SK-N-SH (cell line): ENCODE measurements at regions not wholly inside any gene's neighbourhood (a gene's known extent, or its start where the extent isn't known, plus 50 kb on each side); places are given as distances from the start of the nearest gene placed in this dataset.

ENCODE experiments used
- CTCF ChIA-PET: fragments of 300-600, 350-600 bp; formaldehyde crosslinking; extraction: SDS; loops from one replicate; lab custom pipeline; 2021; lab: Yijun Ruan, JAX
- POLR2A ChIA-PET: fragments of 350-600 bp; sonication (Branson Sonifier 250); formaldehyde crosslinking; extraction: SDS; loops from one replicate; lab custom pipeline; 2020; ENCODE audit warnings: antibody characterized with exemption, inconsistent platforms; lab: Yijun Ruan, JAX
- DNase-seq: peaks from one replicate; pipeline ENCODE4 v3.0.0; 2012
- H2AFZ ChIP-seq: fragments of 200-600 bp; sonication (generic); 2 replicates; pipeline ENCODE4 v1.8.1; 2016; ENCODE audit warnings: antibody characterized with exemption, mild to moderate bottlenecking, low read depth
- H3F3A ChIP-seq: fragments of 200-600 bp; sonication (generic); replicated peaks from 2 replicates; pipeline ENCODE3; 2016; ENCODE audit warnings: antibody characterized with exemption, mild to moderate bottlenecking; ENCODE audit not compliant: insufficient read depth
- H3K27ac ChIP-seq, 2 experiments: fragments of 200-500 bp in 1 of 2; fragments of 200-600 bp in 1 of 2; sonication (Bioruptor generic) in 1 of 2; sonication (generic), shearing (Covaris generic) in 1 of 2; 2 replicates each; pipeline versions ENCODE4 v1.5.1 to v1.6.1; 2014 to 2016; ENCODE audit warnings: low read depth in 2 of 2, inconsistent platforms in 1 of 2, low read length in 1 of 2, mild to moderate bottlenecking in 1 of 2, mixed read lengths in 1 of 2
- H3K27me3 ChIP-seq: fragments of 200-600 bp; sonication (generic), shearing (Covaris generic); 2 replicates; pipeline ENCODE4 v1.6.1; 2016; ENCODE audit warnings: mixed run types; ENCODE audit not compliant: insufficient read depth
- H3K36me3 ChIP-seq, 2 experiments: fragments of 200-500 bp in 1 of 2; fragments of 200-600 bp in 1 of 2; sonication (Bioruptor generic) in 1 of 2; sonication (generic) in 1 of 2; replicated peaks in 1 of 2; 2 replicates each; pipeline versions ENCODE3 to v1.5.1; 2014 to 2016; ENCODE audit warnings: low read length in 1 of 2, mild to moderate bottlenecking in 1 of 2; ENCODE audit not compliant: insufficient read depth in 2 of 2, control insufficient read depth in 1 of 2
- H3K4me1 ChIP-seq, 2 experiments: fragments of 200-500 bp in 1 of 2; fragments of 200-600 bp in 1 of 2; sonication (Bioruptor generic) in 1 of 2; sonication (generic), shearing (Covaris generic) in 1 of 2; 2 replicates each; pipeline versions ENCODE4 v1.5.1 to v1.6.1; 2014 to 2016; ENCODE audit warnings: low read depth in 1 of 2, low read length in 1 of 2, mixed run types in 1 of 2; ENCODE audit not compliant: insufficient read depth in 2 of 2, control insufficient read depth in 1 of 2
- H3K4me2 ChIP-seq: fragments of 200-600 bp; sonication (generic), shearing (Covaris generic); 2 replicates; pipeline ENCODE4 v1.6.1; 2017; ENCODE audit warnings: mixed run types
- H3K4me3 ChIP-seq, 2 experiments: fragments of 200-500 bp in 1 of 2; fragments of 200-600 bp in 1 of 2; sonication (Bioruptor generic) in 1 of 2; sonication (generic), shearing (Covaris generic) in 1 of 2; 2 replicates each; pipeline versions ENCODE4 v1.5.1 to v1.8.1; 2014 to 2016; ENCODE audit warnings: low read depth in 2 of 2, inconsistent platforms in 1 of 2, low read length in 1 of 2, mild to moderate bottlenecking in 1 of 2, mixed read lengths in 1 of 2, moderate library complexity in 1 of 2
- H3K79me2 ChIP-seq: fragments of 200-600 bp; sonication (generic); 2 replicates; pipeline ENCODE4 v1.8.1; 2017; ENCODE audit warnings: mild to moderate bottlenecking; ENCODE audit not compliant: insufficient read depth
- H3K9ac ChIP-seq: fragments of 200-600 bp; sonication (generic); 2 replicates; pipeline ENCODE4 v1.6.1; 2017; ENCODE audit warnings: mixed run types
- H3K9me2 ChIP-seq: fragments of 200-600 bp; sonication (generic); 2 replicates; pipeline ENCODE4 v1.6.1; 2017; ENCODE audit warnings: mixed run types
- H3K9me3 ChIP-seq: fragments of 200-600 bp; sonication (generic); 2 replicates; pipeline ENCODE4 v1.6.1; 2017; ENCODE audit warnings: mixed run types, mild to moderate bottlenecking, moderate library complexity
- H4K20me1 ChIP-seq: fragments of 200-600 bp; sonication (generic); 2 replicates; pipeline ENCODE4 v1.6.1; 2017; ENCODE audit warnings: mild to moderate bottlenecking, mixed run types; ENCODE audit not compliant: insufficient read depth
- ELF1 ChIP-seq: IDR thresholded peaks from 2 replicates; pipeline ENCODE4 v1.4.0; 2012
- EZH2phosphoT487 ChIP-seq: fragments of 200-600 bp; sonication (generic); IDR thresholded peaks from 2 replicates; pipeline ENCODE4 v1.6.1; 2017; ENCODE audit warnings: low read depth, mixed run types, mild to moderate bottlenecking, antibody characterized with exemption, moderate library complexity, borderline replicate concordance
- FOXJ3 ChIP-seq: sonication (generic); formaldehyde crosslinking; IDR thresholded peaks from 2 replicates; pipeline ENCODE4 v1.5.1; 2020; ENCODE audit warnings: mild to moderate bottlenecking, missing genetic modification reagents
- FOXM1 ChIP-seq: IDR thresholded peaks from 2 replicates; pipeline ENCODE4 v1.4.0; 2012; ENCODE audit warnings: low read depth, mild to moderate bottlenecking
- GATA2 ChIP-seq: sonication (generic); formaldehyde crosslinking; IDR thresholded peaks from 2 replicates; pipeline ENCODE4 v1.5.0; 2020; ENCODE audit warnings: mild to moderate bottlenecking, missing genetic modification reagents
- NRF1 ChIP-seq: IDR thresholded peaks from 2 replicates; pipeline ENCODE4 v1.6.1; 2012; ENCODE audit warnings: low read depth, mild to moderate bottlenecking, low read length
- PBX3 ChIP-seq: IDR thresholded peaks from 2 replicates; pipeline ENCODE4; 2012
- POLR2AphosphoS5 ChIP-seq: IDR thresholded peaks from 2 replicates; pipeline ENCODE4 v1.6.1; 2012; ENCODE audit warnings: low read depth, low read length
- RFX5 ChIP-seq: IDR thresholded peaks from 2 replicates; pipeline ENCODE4 v1.6.1; 2012; ENCODE audit warnings: mild to moderate bottlenecking, improper control_type of control experiment, low read length
- RXRA ChIP-seq: IDR thresholded peaks from 2 replicates; pipeline ENCODE4 v1.4.0; 2012; ENCODE audit warnings: low read depth, mild to moderate bottlenecking, borderline replicate concordance
- SIN3A ChIP-seq: IDR thresholded peaks from 2 replicates; pipeline ENCODE4 v1.6.1; 2012; ENCODE audit warnings: low read depth, mild to moderate bottlenecking, low read length, moderate library complexity, borderline replicate concordance
- USF1 ChIP-seq: IDR thresholded peaks from 2 replicates; pipeline ENCODE4 v1.4.0; 2012; ENCODE audit warnings: low read depth, borderline replicate concordance
- USF2 ChIP-seq: fragments of 150-350 bp; IDR thresholded peaks from 2 replicates; pipeline ENCODE4 v1.6.1; 2017; ENCODE audit warnings: antibody characterized with exemption, low read length, low read depth, borderline replicate concordance
- YY1 ChIP-seq: IDR thresholded peaks from 2 replicates; pipeline ENCODE4 v1.4.0; 2012; ENCODE audit warnings: low read depth, mild to moderate bottlenecking
- ZBTB33 ChIP-seq: IDR thresholded peaks from 2 replicates; pipeline ENCODE4 v1.4.0; 2012; ENCODE audit warnings: low read depth, borderline replicate concordance
- WGBS: methylation state at CpG from one replicate; pipeline ENCODE4 v1.1.6; 2017; ENCODE audit warnings: low lambda C conversion rate; 5-methylcytosine and 5-hydroxymethylcytosine counted together

GRCh38 chr1:87869567-87869966 is 540.9 kb downstream of the LMO4 start:
- Histone ChIP-seq H4K20me1 (no peaks in the 10 kb centered on the region), H3K79me2 (no peaks in the 10 kb centered on the region), H3K9me3 (peaks cover 15% of the 10 kb centered on the region), H3K4me3 (no peak overlapping the region), H3K27me3 (no peaks in the 10 kb centered on the region), H3K27ac (peak overlapping the region in 1 of 2 experiments; percentile 20; a peak in 2 of 4 replicates), H3K4me2 (no peak overlapping the region), H3F3A (no peaks in the 10 kb centered on the region), H3K9me2 (no peaks in the 10 kb centered on the region), H3K9ac (no peak overlapping the region), H2AFZ (peak overlapping the region; percentile 77), H3K36me3 (no peaks in the 10 kb centered on the region), H3K4me1 (peaks cover 0 to 8% of the 10 kb centered on the region in 2 experiments; a peak in 1 of 4 replicates)
- TF ChIP-seq YY1 (no peak), RXRA (no peak), USF1 (no peak), PBX3 (peak; percentile 63), USF2 (no peak), EZH2phosphoT487 (no peak)
- no peak for DNase-seq
- 24% methylated on average over 1 of the region's 1 CpG for WGBS
- ChIA-PET POLR2A (no interaction called here), CTCF (no interaction called here)

- TF ChIP-seq RXRA (no peak), SIN3A (no peak), POLR2AphosphoS5 (no peak), NRF1 (no peak), USF1 (no peak), ZBTB33 (no peak), FOXM1 (no peak), PBX3 (no peak), FOXJ3 (CRISPR knock-in tag) (no peak), RFX5 (no peak), GATA2 (no peak), ELF1 (no peak)
- CTCF ChIA-PET = no interaction called here
- 76% methylated on average over 2 of the region's 2 CpGs for WGBS
These were observed 543.5 kb downstream of the LMO4 start for GRCh38 chr1:87872189-87872588.

More at GRCh38 chr1:87872189-87872588, 543.5 kb downstream of the LMO4 start:
- Histone ChIP-seq H4K20me1 (no peaks in the 10 kb centered on the region), H3K9me3 (peaks cover 5% of the 10 kb centered on the region; the same call in 1 of the 2 replicates), H3K9me2 (no peaks in the 10 kb centered on the region), H3K4me2 (no peak overlapping the region), H3K4me1 (peaks cover 0 to 8% of the 10 kb centered on the region in 2 experiments; a peak in 1 of 4 replicates), H3F3A (no peaks in the 10 kb centered on the region), H2AFZ (no peak overlapping the region; the same call in 1 of the 2 replicates), H3K9ac (no peak overlapping the region), H3K79me2 (no peaks in the 10 kb centered on the region), H3K27me3 (no peaks in the 10 kb centered on the region), H3K36me3 (no peaks in the 10 kb centered on the region), H3K27ac (no peak overlapping the region), H3K4me3 (no peak overlapping the region)
- POLR2A ChIA-PET = no interaction called here
- no peak for DNase-seq
